ENCODE measurements at regions not wholly inside any gene's neighbourhood (a gene's known extent, or its start where the extent isn't known, plus 50 kb on each side); places are given as distances from the start of the nearest gene placed in this dataset.

DNA sequence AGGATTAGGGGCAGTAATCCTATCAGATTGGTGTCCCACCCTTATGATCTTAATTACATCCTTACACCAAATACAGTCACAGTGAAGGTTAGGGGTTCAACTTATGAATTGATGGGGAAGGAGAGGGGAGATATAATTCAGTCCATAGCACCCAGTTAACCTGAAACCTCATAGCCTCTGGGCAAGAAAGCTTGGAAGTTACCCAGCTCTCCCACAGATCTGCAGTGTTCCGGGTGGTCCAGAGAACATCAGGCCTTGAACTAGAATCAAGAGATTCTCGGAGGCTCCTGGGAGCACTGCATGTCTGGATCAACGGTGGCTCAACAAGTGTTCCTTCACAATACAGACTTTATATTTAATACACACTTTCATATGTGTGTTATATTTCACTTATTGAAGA is 392.6 kb upstream of the MARCKS start:
- Histone ChIP-seq H3K36me3 (ENCODE audit: control insufficient read depth, insufficient read depth, low read length) (no peaks in the 10 kb centered on the region), H3K9ac (ENCODE audit: low read length) (no peak overlapping the region)

DNA sequence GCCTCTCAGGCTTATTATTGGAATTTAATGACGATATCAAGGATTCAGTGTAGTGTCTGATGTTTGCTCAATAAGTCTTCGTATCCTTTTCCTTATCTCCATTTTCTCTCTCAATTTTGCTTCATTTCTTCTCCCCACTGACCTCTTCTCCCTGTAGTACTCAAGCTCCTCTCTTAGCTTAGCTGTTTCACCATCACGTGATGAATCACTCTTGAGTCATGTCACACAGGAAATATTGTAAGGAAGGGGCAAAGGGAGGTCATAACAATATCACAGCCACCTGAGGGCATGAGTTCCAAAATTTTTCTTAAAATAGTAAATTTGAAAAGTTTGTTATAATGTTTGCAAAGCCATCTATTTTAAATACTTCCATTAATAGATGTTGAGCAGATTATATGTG is 392.2 kb upstream of the MARCKS start:
- Histone ChIP-seq H3K9ac (ENCODE audit: low read length) (no peak overlapping the region), H3K36me3 (ENCODE audit: control insufficient read depth, insufficient read depth, low read length) (no peaks in the 10 kb centered on the region), H3K27ac (ENCODE audit: low read depth, low read length) (no peak overlapping the region), H3K4me1 (ENCODE audit: control insufficient read depth, insufficient read depth, low read length) (no peaks in the 10 kb centered on the region), H3K4me3 (ENCODE audit: low read length) (no peak overlapping the region), H3K27me3 (ENCODE audit: control insufficient read depth, insufficient read depth, low read length) (no peaks in the 10 kb centered on the region)

More for the DNA sequence above, 392.6 kb upstream of the MARCKS start:
- no peak overlapping the region for H3K4me3 ChIP-seq (ENCODE audit: low read length)
- no peak overlapping the region for H3K27ac ChIP-seq (ENCODE audit: low read depth, low read length)
- no peaks in the 10 kb centered on the region for H3K27me3 ChIP-seq (ENCODE audit: control insufficient read depth, insufficient read depth, low read length)
- no peaks in the 10 kb centered on the region for H3K4me1 ChIP-seq (ENCODE audit: control insufficient read depth, insufficient read depth, low read length)

DNA sequence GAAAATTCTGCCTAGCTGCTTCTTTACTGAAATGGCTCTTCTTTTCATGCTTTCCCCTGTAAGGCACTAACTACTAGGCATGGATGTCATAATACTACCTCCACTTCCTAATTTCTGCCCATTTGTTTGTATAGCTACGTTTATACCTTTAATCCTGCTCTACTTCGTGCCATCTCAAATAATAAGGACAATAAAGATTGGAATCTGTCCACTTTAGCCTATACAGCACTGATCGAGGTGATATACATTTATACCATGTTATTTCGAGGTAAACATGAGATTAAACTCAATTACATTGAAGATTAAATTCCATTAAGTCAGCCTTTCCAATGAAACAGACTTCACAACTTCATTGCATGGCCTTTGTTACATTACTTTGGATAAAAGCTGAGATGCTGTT is 390.6 kb upstream of the MARCKS start:
- Histone ChIP-seq H3K9ac (ENCODE audit: low read length) (no peak overlapping the region), H3K27ac (ENCODE audit: low read depth, low read length) (no peak overlapping the region), H3K36me3 (ENCODE audit: control insufficient read depth, insufficient read depth, low read length) (no peaks in the 10 kb centered on the region), H3K27me3 (ENCODE audit: control insufficient read depth, insufficient read depth, low read length) (no peaks in the 10 kb centered on the region), H3K4me1 (ENCODE audit: control insufficient read depth, insufficient read depth, low read length) (no peaks in the 10 kb centered on the region), H3K4me3 (ENCODE audit: low read length) (no peak overlapping the region)

DNA sequence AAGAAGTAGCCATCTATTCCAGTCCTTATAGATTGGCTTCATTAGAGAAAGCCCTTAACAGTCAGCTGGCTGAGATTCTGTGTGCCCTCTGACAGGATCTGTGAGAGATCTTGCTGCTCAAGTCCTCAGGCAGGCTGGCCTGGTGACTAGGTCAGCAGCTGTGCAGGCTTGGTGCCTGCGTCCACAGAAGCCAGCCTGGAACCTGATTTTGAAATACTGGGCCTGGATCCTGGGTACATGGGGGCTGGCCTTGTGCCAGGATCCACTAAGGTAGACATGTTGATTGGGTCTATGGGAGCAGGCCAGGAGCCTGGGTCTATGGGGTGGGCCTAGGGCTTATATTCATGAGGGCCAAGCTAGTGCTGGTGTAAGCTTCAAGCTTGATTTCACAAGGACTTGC is 381.8 kb upstream of the MARCKS start:
- Histone ChIP-seq H3K27me3 (ENCODE audit: control insufficient read depth, insufficient read depth, low read length) (no peaks in the 10 kb centered on the region), H3K4me1 (ENCODE audit: control insufficient read depth, insufficient read depth, low read length) (no peaks in the 10 kb centered on the region), H3K27ac (ENCODE audit: low read depth, low read length) (no peak overlapping the region), H3K9ac (ENCODE audit: low read length) (no peak overlapping the region), H3K4me3 (ENCODE audit: low read length) (no peak overlapping the region), H3K36me3 (ENCODE audit: control insufficient read depth, insufficient read depth, low read length) (no peaks in the 10 kb centered on the region)

DNA sequence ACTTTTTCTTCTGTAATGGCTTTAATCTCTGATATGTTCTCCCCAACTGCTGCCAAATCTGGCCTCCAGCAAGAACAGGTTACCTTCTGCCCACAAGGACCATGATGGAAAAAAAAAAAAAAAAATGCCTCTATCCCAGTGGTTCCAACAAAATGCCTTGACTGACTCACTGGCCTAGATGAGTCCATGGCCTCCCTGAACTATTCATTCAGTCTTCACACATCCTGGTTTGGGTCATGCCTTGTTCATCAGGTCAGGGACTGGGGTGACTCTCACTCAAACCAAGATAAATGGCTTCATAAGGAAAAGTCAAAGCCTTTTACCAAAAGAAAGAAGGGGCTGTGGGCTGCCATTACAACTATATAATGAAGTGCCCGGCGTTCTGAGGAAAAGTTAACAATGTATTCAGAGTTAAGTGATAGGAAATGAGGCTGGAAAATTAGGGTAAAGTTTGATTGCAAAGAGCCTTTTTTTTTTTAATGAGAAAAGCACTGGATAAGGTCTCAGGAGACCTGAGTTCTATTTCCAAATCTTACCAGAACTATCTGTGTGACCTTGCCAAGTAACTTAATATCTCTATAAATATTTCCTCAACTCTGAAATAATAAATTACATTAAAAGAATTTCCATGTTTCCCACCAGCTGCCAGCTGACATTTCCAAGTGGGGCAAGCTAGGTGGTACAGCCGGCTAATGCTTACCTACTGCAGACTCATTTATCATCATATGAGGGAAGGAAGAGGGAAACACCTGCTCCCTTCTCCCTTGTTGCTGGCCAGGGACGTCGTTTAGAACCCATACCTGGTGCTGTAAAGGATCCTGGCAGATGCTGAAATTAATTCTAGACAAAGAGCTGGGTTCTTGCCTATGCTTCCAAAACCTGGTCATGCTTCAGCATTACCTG is 380.0 kb upstream of the MARCKS start:
- Histone ChIP-seq H3K27me3 (ENCODE audit: control insufficient read depth, insufficient read depth, low read length) (no peaks in the 10 kb centered on the region), H3K36me3 (ENCODE audit: control insufficient read depth, insufficient read depth, low read length) (no peaks in the 10 kb centered on the region), H3K4me3 (ENCODE audit: low read length) (no peak overlapping the region)

DNA sequence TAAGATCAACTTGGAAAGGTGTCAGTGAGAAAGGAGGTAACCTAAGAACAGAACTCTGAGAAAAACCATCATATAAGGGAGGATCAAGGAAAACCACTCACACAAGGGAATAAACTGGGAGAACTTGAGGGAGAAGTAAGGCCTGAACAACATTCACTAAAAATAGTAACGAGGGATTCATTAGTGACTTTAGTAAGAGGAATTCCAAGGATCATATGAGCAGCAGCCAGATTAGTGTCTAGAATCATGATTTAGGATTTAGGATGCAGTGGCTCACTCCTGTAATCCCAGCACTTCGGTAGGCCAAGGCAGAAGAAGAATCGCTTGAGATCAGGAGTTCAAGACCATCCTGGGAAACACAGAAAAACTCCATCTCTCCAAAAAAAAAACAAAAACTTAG is 376.5 kb upstream of the MARCKS start:
- no peak overlapping the region for H3K9ac ChIP-seq (ENCODE audit: low read length)
- H3K27me3 ChIP-seq (ENCODE audit: control insufficient read depth, insufficient read depth, low read length) = no peaks in the 10 kb centered on the region
- no peaks in the 10 kb centered on the region for H3K36me3 ChIP-seq (ENCODE audit: control insufficient read depth, insufficient read depth, low read length)
- H3K4me3 ChIP-seq (ENCODE audit: low read length) = no peak overlapping the region
- H3K27ac ChIP-seq (ENCODE audit: low read depth, low read length) = no peak overlapping the region
- H3K4me1 ChIP-seq (ENCODE audit: control insufficient read depth, insufficient read depth, low read length) = no peaks in the 10 kb centered on the region

More for the DNA sequence above, 380.0 kb upstream of the MARCKS start:
- H3K9ac ChIP-seq (ENCODE audit: low read length) = no peak overlapping the region
- H3K4me1 ChIP-seq (ENCODE audit: control insufficient read depth, insufficient read depth, low read length) = no peaks in the 10 kb centered on the region
- no peak overlapping the region for H3K27ac ChIP-seq (ENCODE audit: low read depth, low read length)

DNA sequence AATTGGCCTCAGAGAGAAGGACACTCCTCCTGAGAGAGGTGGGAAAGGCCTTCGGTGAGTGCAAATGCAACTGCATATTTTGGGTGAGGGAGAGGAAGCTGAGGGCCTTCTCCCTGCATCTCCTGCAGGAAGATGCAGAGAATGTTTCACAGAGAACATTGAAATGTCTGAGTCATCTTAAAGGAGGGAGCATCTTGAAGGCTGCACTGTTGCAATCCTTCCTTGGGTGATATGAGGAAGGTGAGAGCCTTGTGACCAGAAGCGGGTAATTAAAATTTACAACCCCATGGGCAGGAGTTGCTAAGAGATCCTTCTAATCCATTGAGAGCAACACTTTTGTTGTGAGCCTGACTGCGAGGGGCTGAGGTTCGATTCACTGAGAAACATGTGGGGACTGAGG is 375.7 kb upstream of the MARCKS start:
- H3K27ac ChIP-seq (ENCODE audit: low read depth, low read length) = no peak overlapping the region

DNA sequence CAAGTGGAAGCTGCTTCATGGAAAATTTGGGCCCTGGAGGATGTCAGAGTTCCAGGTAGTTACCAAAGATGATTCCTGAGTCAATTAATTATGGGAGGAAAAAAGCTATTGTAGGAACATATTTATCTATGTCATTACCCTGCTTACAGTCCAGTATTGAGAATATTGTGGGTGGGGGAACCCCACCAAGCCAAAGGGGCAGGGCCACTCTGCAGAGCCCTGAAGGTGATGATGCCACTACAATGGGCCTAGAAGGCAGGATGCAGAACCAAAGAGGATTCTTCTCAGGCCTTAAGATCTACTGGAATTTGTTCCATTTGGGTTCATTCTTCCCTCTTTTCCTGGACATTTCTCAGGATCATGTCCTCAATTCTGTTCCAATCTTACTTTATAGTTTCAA is 375.2 kb upstream of the MARCKS start:
- no peak overlapping the region for H3K27ac ChIP-seq (ENCODE audit: low read depth, low read length)
- no peak overlapping the region for H3K9ac ChIP-seq (ENCODE audit: low read length)
- no peaks in the 10 kb centered on the region for H3K4me1 ChIP-seq (ENCODE audit: control insufficient read depth, insufficient read depth, low read length)
- H3K36me3 ChIP-seq (ENCODE audit: control insufficient read depth, insufficient read depth, low read length) = no peaks in the 10 kb centered on the region
- no peaks in the 10 kb centered on the region for H3K27me3 ChIP-seq (ENCODE audit: control insufficient read depth, insufficient read depth, low read length)
- no peak overlapping the region for H3K4me3 ChIP-seq (ENCODE audit: low read length)

More for the DNA sequence above, 375.7 kb upstream of the MARCKS start:
- no peak overlapping the region for H3K4me3 ChIP-seq (ENCODE audit: low read length)
- H3K36me3 ChIP-seq (ENCODE audit: control insufficient read depth, insufficient read depth, low read length) = no peaks in the 10 kb centered on the region
- H3K4me1 ChIP-seq (ENCODE audit: control insufficient read depth, insufficient read depth, low read length) = no peaks in the 10 kb centered on the region
- no peak overlapping the region for H3K9ac ChIP-seq (ENCODE audit: low read length)
- no peaks in the 10 kb centered on the region for H3K27me3 ChIP-seq (ENCODE audit: control insufficient read depth, insufficient read depth, low read length)

DNA sequence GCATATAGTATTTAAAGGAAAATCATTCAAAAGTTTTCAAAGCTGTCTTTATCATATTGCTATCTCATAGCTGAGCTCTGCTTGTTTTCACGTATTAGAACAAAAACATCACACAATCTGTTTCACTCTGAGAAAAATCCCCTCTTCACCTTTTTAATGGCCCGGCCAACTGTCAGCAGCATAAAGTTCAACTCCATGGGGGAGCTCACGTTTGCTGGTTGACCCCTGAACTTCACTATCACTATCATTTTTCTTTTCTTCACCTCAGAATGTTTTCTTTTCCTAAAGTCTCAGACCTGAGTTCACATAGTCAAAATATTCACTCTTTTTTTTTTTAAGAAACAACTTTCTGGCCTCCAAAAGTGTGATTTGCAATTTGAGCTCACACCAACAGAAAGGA is 374.4 kb upstream of the MARCKS start:
- Histone ChIP-seq H3K4me3 (ENCODE audit: low read length) (no peak overlapping the region), H3K27me3 (ENCODE audit: control insufficient read depth, insufficient read depth, low read length) (no peaks in the 10 kb centered on the region), H3K36me3 (ENCODE audit: control insufficient read depth, insufficient read depth, low read length) (no peaks in the 10 kb centered on the region), H3K27ac (ENCODE audit: low read depth, low read length) (no peak overlapping the region), H3K4me1 (ENCODE audit: control insufficient read depth, insufficient read depth, low read length) (no peaks in the 10 kb centered on the region), H3K9ac (ENCODE audit: low read length) (no peak overlapping the region)

DNA sequence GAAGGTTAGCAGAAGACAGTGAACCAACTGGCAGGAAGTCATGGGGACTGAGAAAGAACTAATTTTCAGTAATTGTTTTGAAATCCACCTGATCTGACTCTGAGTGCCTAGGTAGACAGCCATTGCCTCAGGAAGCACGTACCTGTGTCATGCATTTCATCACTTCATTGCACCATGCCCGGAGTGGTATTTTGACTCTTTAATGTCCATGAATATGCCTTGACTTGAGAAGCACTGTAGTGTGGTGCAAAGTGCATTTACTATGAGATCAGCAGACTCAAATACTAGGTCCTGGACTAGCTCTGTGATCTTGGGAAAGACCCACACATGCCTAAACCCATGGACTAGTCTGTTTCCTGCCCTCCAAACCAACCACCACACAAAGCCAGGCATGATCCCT is 370.9 kb upstream of the MARCKS start:
- Histone ChIP-seq H3K36me3 (ENCODE audit: control insufficient read depth, insufficient read depth, low read length) (no peaks in the 10 kb centered on the region), H3K4me1 (ENCODE audit: control insufficient read depth, insufficient read depth, low read length) (no peaks in the 10 kb centered on the region), H3K4me3 (ENCODE audit: low read length) (no peak overlapping the region), H3K27me3 (ENCODE audit: control insufficient read depth, insufficient read depth, low read length) (no peaks in the 10 kb centered on the region), H3K27ac (ENCODE audit: low read depth, low read length) (no peak overlapping the region), H3K9ac (ENCODE audit: low read length) (no peak overlapping the region)

DNA sequence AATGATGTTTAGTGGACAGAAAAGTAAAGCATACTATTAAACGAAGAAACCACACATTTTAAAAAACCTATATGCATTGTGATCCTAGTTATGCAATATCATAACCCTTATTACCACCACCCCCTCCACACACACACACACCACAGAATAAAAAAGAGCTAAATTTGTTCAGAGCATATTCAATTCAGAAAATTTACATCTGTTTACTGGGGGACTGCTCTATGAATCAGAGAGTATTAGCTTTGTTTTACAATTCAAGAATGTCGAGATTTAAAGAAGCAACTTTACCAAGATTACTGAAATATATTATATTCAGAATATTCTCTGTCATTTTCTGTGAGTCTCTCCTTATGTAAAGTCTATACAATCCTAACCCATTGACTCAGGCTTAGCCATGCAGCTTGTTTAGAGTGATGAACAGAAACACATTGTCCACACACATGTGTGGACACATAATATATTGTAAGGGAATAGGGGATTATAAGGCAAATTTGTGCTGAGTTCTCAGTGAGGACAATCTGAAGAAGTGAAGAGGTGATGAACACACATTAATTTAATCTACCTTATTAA is 369.6 kb upstream of the MARCKS start:
- no peaks in the 10 kb centered on the region for H3K4me1 ChIP-seq (ENCODE audit: control insufficient read depth, insufficient read depth, low read length)
- H3K9ac ChIP-seq (ENCODE audit: low read length) = no peak overlapping the region
- H3K27me3 ChIP-seq (ENCODE audit: control insufficient read depth, insufficient read depth, low read length) = no peaks in the 10 kb centered on the region
- H3K4me3 ChIP-seq (ENCODE audit: low read length) = no peak overlapping the region
- H3K36me3 ChIP-seq (ENCODE audit: control insufficient read depth, insufficient read depth, low read length) = no peaks in the 10 kb centered on the region
- no peak overlapping the region for H3K27ac ChIP-seq (ENCODE audit: low read depth, low read length)

DNA sequence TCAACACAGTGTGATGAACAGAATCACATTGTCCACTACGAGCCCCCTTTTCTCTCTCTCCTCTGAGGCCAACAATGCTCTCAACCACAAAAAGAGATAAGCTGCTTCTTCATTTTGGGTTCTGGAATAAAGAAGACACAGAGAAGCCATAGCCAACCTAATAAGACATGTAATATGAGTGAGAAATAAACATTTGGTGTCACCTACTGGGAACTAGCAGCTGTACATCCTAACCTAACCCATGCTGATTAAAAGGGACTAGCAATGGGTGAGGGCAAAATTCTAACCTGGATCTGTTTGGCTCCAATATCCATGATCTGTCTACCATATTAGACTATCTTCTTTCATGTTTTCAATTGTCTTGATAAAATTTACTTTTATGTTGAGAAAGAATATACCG is 369.1 kb upstream of the MARCKS start:
- no peak overlapping the region for H3K4me3 ChIP-seq (ENCODE audit: low read length)
- H3K4me1 ChIP-seq (ENCODE audit: control insufficient read depth, insufficient read depth, low read length) = no peaks in the 10 kb centered on the region
- H3K9ac ChIP-seq (ENCODE audit: low read length) = no peak overlapping the region
- no peak overlapping the region for H3K27ac ChIP-seq (ENCODE audit: low read depth, low read length)
- no peaks in the 10 kb centered on the region for H3K36me3 ChIP-seq (ENCODE audit: control insufficient read depth, insufficient read depth, low read length)
- no peaks in the 10 kb centered on the region for H3K27me3 ChIP-seq (ENCODE audit: control insufficient read depth, insufficient read depth, low read length)
